ENCODE measurements at regions not wholly inside any gene's neighbourhood (a gene's known extent, or its start where the extent isn't known, plus 50 kb on each side); places are given as distances from the start of the nearest gene placed in this dataset.

DNA sequence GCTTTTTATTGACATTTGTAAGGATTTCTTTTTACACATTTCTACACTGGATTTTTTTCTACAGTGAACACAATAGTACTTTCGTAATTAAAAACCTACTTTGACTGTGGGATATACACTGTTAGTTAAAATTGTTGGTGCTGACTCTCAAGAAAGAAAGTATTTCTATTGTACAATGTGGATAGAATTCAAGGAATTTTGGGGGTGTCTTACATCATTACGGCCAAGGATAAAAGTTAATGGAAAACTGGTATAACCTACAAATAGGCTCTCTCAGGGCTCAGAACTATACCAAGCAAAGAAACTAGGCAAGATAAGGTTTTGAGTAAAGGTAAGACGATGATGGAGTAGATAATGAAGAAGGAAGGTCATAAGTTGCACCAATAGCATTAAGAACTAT is 198.4 kb upstream of the PARD3B start:
- H3K4me1 ChIP-seq (ENCODE audit: control insufficient read depth, insufficient read depth, low read length, poor library complexity, severe bottlenecking): no peaks in the 10 kb centered on the region
- no peak overlapping the region for H3K4me3 ChIP-seq (ENCODE audit: insufficient read depth, low read depth, low read length, poor library complexity, severe bottlenecking)
- no peaks in the 10 kb centered on the region for H3K9me3 ChIP-seq (ENCODE audit: control insufficient read depth, low read length)
- no peak for DNase-seq
- no peaks in the 10 kb centered on the region for H3K36me3 ChIP-seq (ENCODE audit: control insufficient read depth, insufficient read depth, low read length)
- H3K27me3 ChIP-seq (replicated peaks; ENCODE audit: control insufficient read depth, insufficient read depth, low read length, poor library complexity, severe bottlenecking): no peaks in the 10 kb centered on the region
- no peak overlapping the region for H3K27ac ChIP-seq (ENCODE audit: insufficient read depth, low read length, poor library complexity, severe bottlenecking)

DNA sequence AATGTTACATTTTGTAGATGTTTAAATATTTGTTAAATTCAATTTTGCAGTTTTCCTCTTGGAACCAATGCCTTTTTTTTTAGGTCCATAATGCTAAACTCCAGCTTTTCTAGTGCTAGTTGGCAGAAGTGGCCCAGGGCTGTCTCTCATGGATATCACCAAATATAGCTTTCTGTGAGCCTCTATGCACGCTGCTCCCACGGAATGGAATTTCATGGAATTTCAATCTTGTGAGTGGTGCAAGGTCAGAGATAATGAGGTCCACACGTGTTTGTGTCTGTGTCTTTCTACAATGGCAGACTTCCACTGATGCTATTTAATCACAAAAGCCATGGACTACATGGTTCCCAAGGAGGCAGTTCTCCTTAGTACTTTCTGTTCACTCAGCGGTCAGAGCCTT is 191.5 kb upstream of the PARD3B start:
- no peaks in the 10 kb centered on the region for H3K36me3 ChIP-seq (ENCODE audit: control insufficient read depth, insufficient read depth, low read length)
- no peak overlapping the region for H3K27ac ChIP-seq (ENCODE audit: insufficient read depth, low read length, poor library complexity, severe bottlenecking)
- H3K9me3 ChIP-seq (ENCODE audit: control insufficient read depth, low read length): no peaks in the 10 kb centered on the region
- no peaks in the 10 kb centered on the region for H3K4me1 ChIP-seq (ENCODE audit: control insufficient read depth, insufficient read depth, low read length, poor library complexity, severe bottlenecking)
- no peak for DNase-seq
- H3K27me3 ChIP-seq (replicated peaks; ENCODE audit: control insufficient read depth, insufficient read depth, low read length, poor library complexity, severe bottlenecking): no peaks in the 10 kb centered on the region
- H3K4me3 ChIP-seq (ENCODE audit: insufficient read depth, low read depth, low read length, poor library complexity, severe bottlenecking): no peak overlapping the region

DNA sequence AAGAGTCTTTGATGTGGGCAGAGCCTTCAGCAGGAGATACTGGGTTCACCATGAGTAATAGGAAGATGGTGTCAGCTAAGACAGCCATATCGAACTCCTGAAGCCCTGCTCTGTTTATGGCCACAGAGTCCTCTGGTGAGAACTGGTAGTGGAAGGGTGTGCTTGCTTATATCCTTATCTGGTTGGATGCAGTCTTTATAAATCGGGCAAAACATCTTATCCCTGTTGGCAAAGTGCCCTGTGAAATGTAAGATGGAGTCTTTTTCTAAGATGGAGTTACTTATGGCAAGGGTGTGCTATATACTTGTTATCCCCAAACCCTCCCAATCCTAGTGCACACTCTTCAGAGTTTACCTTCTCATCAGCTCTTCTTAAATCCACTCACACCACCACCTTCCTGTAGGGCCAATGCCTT is 190.8 kb upstream of the PARD3B start:
- Histone ChIP-seq H3K4me1 (ENCODE audit: control insufficient read depth, insufficient read depth, low read length, poor library complexity, severe bottlenecking) (no peaks in the 10 kb centered on the region), H3K4me3 (ENCODE audit: insufficient read depth, low read depth, low read length, poor library complexity, severe bottlenecking) (no peak overlapping the region), H3K9me3 (ENCODE audit: control insufficient read depth, low read length) (no peaks in the 10 kb centered on the region), H3K36me3 (ENCODE audit: control insufficient read depth, insufficient read depth, low read length) (no peaks in the 10 kb centered on the region), H3K27me3 (replicated peaks; ENCODE audit: control insufficient read depth, insufficient read depth, low read length, poor library complexity, severe bottlenecking) (no peaks in the 10 kb centered on the region), H3K27ac (ENCODE audit: insufficient read depth, low read length, poor library complexity, severe bottlenecking) (no peak overlapping the region)
- DNase-seq: no peak

DNA sequence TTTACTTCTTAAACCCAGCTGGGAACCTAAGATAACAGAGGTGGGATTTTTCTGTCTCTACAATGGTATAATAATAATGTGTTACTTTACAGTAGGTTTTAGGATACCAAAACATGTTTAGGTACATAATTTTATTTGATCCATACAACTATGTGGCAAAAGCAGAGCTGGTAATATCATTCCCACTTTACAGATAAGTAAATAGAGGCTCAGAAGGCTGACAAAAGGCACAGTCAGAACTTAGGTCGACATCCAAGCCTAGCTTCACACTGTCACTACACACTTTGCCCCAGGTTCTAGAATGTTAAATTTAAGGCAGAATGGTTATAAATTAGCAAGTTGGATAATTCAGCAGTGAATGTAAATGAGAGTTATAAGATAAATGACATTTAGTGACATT is 189.6 kb upstream of the PARD3B start:
- Histone ChIP-seq H3K4me3 (ENCODE audit: insufficient read depth, low read depth, low read length, poor library complexity, severe bottlenecking) (no peak overlapping the region), H3K36me3 (ENCODE audit: control insufficient read depth, insufficient read depth, low read length) (no peaks in the 10 kb centered on the region), H3K9me3 (ENCODE audit: control insufficient read depth, low read length) (no peaks in the 10 kb centered on the region), H3K27me3 (replicated peaks; ENCODE audit: control insufficient read depth, insufficient read depth, low read length, poor library complexity, severe bottlenecking) (no peaks in the 10 kb centered on the region), H3K4me1 (ENCODE audit: control insufficient read depth, insufficient read depth, low read length, poor library complexity, severe bottlenecking) (no peaks in the 10 kb centered on the region), H3K27ac (ENCODE audit: insufficient read depth, low read length, poor library complexity, severe bottlenecking) (no peak overlapping the region)
- DNase-seq: no peak

DNA sequence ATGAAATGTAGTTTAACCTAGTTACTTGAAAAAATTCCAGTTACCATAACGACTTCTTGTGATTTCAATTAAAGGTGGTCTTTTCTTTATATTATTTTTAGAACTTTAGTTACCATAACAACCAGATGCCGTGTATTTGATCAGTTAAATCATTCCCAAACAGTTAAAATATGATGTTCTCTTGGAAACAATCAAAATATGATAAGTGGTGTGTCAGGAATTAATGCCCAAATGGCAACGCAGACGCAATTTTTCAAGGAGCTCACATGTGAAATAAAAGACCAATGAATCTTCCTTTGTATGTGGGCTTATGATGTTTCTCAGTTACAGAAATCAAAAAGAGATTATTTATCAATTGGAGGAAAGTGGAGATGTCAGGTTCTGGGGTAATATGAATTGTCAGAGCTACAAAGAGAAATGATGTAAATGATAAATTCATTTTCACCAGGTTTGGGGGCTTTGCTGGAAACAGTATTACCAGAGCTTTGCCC is 189.1 kb upstream of the PARD3B start:
- H3K9me3 ChIP-seq (ENCODE audit: control insufficient read depth, low read length): no peaks in the 10 kb centered on the region
- no peaks in the 10 kb centered on the region for H3K36me3 ChIP-seq (ENCODE audit: control insufficient read depth, insufficient read depth, low read length)
- no peak for DNase-seq
- no peak overlapping the region for H3K4me3 ChIP-seq (ENCODE audit: insufficient read depth, low read depth, low read length, poor library complexity, severe bottlenecking)
- H3K4me1 ChIP-seq (ENCODE audit: control insufficient read depth, insufficient read depth, low read length, poor library complexity, severe bottlenecking): no peaks in the 10 kb centered on the region
- no peaks in the 10 kb centered on the region for H3K27me3 ChIP-seq (replicated peaks; ENCODE audit: control insufficient read depth, insufficient read depth, low read length, poor library complexity, severe bottlenecking)
- H3K27ac ChIP-seq (ENCODE audit: insufficient read depth, low read length, poor library complexity, severe bottlenecking): no peak overlapping the region

DNA sequence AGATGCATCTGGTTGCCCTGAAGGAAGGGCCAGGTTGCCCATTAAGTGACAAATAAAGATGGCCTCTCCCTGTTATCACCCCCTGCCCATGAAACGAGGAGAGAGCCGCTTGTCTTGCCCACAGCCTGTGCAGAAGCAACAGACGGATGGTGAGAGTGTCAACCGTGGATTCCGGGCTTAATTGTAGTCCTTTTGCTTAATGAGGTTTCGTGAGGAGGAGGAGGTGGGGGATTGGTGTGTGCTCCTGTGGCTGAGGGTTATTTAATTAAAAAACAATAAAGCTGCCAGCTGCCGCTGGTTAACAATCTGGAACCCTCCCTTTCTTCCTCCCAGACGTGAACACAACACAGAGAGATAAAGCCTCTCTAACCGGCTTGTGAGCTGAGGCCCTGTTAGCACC is 188.0 kb upstream of the PARD3B start:
- Histone ChIP-seq H3K4me3 (ENCODE audit: insufficient read depth, low read depth, low read length, poor library complexity, severe bottlenecking) (no peak overlapping the region), H3K27ac (ENCODE audit: insufficient read depth, low read length, poor library complexity, severe bottlenecking) (no peak overlapping the region), H3K27me3 (replicated peaks; ENCODE audit: control insufficient read depth, insufficient read depth, low read length, poor library complexity, severe bottlenecking) (no peaks in the 10 kb centered on the region), H3K36me3 (ENCODE audit: control insufficient read depth, insufficient read depth, low read length) (no peaks in the 10 kb centered on the region), H3K9me3 (ENCODE audit: control insufficient read depth, low read length) (no peaks in the 10 kb centered on the region), H3K4me1 (ENCODE audit: control insufficient read depth, insufficient read depth, low read length, poor library complexity, severe bottlenecking) (no peaks in the 10 kb centered on the region)
- no peak for DNase-seq

DNA sequence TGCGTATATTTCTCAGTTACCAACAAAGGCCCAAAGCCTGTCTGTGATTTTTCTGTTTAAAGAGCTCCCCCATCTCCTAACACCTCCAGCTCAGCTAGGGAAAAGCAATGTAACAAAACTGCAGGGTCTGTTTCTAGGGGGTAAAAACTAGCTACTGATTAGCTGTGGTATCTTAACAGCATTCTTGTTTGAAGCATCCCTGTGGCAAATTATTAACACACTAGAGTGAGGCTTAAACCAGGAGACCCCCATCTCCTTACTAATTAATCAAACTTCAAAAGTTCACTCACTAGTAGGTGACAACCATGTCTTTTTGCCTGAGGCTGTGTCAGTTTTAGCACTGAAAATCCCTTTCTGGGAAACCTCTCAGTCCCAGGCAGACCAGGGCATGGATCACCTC is 186.2 kb upstream of the PARD3B start:
- no peak overlapping the region for H3K4me3 ChIP-seq (ENCODE audit: insufficient read depth, low read depth, low read length, poor library complexity, severe bottlenecking)
- DNase-seq: no peak
- H3K9me3 ChIP-seq (ENCODE audit: control insufficient read depth, low read length): no peaks in the 10 kb centered on the region
- no peaks in the 10 kb centered on the region for H3K27me3 ChIP-seq (replicated peaks; ENCODE audit: control insufficient read depth, insufficient read depth, low read length, poor library complexity, severe bottlenecking)
- no peaks in the 10 kb centered on the region for H3K36me3 ChIP-seq (ENCODE audit: control insufficient read depth, insufficient read depth, low read length)
- no peak overlapping the region for H3K27ac ChIP-seq (ENCODE audit: insufficient read depth, low read length, poor library complexity, severe bottlenecking)
- no peaks in the 10 kb centered on the region for H3K4me1 ChIP-seq (ENCODE audit: control insufficient read depth, insufficient read depth, low read length, poor library complexity, severe bottlenecking)

DNA sequence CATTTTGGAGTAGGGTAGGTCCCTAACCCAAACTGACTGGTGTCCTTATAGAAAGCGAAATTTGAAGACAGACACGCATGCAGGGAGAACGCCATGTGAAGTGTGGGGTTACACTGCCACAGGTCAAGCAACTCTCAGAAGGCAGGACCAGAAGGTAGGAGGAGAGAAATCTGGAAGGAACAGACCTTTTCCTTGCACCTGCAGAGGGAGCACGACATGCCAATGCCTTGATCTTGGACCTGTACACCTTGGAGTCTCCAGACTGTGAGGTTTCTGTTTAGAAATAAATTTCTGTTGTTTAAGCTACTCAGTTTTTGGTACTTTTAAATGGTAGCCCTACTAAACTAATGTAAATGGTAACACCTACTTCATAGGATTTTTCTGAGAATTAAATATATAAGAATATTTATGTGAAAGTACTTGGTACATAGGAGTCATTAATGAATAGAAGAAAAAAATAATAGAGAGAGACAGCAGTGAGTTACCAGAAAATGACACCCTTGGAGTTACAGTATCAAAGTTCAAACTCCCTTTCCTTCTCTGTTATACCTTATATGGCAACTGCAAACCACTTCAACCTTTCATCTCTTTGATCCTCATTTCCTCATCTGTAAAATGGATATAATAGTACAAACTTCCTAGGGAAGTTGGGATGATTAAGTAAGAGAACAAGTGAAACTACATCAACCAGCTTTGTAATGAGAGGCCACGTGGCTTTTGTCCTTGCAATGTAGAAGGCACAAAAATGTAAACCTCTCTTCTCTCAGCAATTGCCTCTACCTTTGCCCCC is 184.9 kb upstream of the PARD3B start:
- no peak overlapping the region for H3K4me3 ChIP-seq (ENCODE audit: insufficient read depth, low read depth, low read length, poor library complexity, severe bottlenecking)
- no peak overlapping the region for H3K27ac ChIP-seq (ENCODE audit: insufficient read depth, low read length, poor library complexity, severe bottlenecking)
- H3K27me3 ChIP-seq (replicated peaks; ENCODE audit: control insufficient read depth, insufficient read depth, low read length, poor library complexity, severe bottlenecking): no peaks in the 10 kb centered on the region
- no peak for DNase-seq
- H3K9me3 ChIP-seq (ENCODE audit: control insufficient read depth, low read length): no peaks in the 10 kb centered on the region
- no peaks in the 10 kb centered on the region for H3K4me1 ChIP-seq (ENCODE audit: control insufficient read depth, insufficient read depth, low read length, poor library complexity, severe bottlenecking)
- H3K36me3 ChIP-seq (ENCODE audit: control insufficient read depth, insufficient read depth, low read length): no peaks in the 10 kb centered on the region

DNA sequence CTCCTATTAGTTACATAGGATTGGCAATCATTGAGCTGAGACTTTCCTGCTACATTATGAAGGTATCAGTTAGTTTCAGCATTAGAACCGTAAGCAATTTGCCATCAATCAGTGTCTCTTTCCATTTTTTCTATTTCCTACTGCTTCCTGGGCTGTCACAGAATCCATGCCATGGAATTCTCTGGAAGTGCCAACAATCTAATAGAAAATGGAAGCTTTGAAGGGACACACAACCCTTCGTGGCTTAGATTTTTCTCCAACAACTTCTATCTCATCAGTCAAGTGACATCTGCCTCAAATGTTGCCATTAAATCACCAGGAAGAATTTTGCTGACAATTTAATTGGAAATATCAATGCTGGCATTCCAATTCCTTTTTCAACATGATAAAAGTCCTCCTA is 183.5 kb upstream of the PARD3B start:
- no peak overlapping the region for H3K4me3 ChIP-seq (ENCODE audit: insufficient read depth, low read depth, low read length, poor library complexity, severe bottlenecking)
- H3K9me3 ChIP-seq (ENCODE audit: control insufficient read depth, low read length): no peaks in the 10 kb centered on the region
- H3K27me3 ChIP-seq (replicated peaks; ENCODE audit: control insufficient read depth, insufficient read depth, low read length, poor library complexity, severe bottlenecking): no peaks in the 10 kb centered on the region
- no peak for DNase-seq
- no peaks in the 10 kb centered on the region for H3K36me3 ChIP-seq (ENCODE audit: control insufficient read depth, insufficient read depth, low read length)
- no peaks in the 10 kb centered on the region for H3K4me1 ChIP-seq (ENCODE audit: control insufficient read depth, insufficient read depth, low read length, poor library complexity, severe bottlenecking)
- H3K27ac ChIP-seq (ENCODE audit: insufficient read depth, low read length, poor library complexity, severe bottlenecking): no peak overlapping the region

DNA sequence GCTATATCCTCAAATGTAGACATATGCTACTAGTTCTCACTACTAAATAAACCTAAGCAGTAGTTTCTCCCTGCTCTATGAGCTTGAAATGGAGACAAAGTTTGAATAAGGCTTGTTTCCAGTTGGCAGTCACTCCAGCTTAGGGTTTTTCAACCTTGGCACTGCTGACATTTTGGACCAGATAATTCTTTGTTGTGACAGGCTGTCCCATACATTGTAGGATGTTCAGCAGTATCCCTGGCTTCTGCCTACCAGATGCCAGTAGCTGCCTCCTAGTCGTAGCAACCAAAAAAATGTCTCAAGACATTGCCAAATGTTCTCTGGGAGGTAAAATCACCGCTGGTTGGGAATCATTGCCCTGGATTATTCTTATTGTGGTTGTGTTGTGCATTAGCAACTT is 182.7 kb upstream of the PARD3B start:
- Histone ChIP-seq H3K9me3 (ENCODE audit: control insufficient read depth, low read length) (no peaks in the 10 kb centered on the region), H3K27ac (ENCODE audit: insufficient read depth, low read length, poor library complexity, severe bottlenecking) (no peak overlapping the region), H3K4me1 (ENCODE audit: control insufficient read depth, insufficient read depth, low read length, poor library complexity, severe bottlenecking) (no peaks in the 10 kb centered on the region), H3K4me3 (ENCODE audit: insufficient read depth, low read depth, low read length, poor library complexity, severe bottlenecking) (no peak overlapping the region), H3K27me3 (replicated peaks; ENCODE audit: control insufficient read depth, insufficient read depth, low read length, poor library complexity, severe bottlenecking) (no peaks in the 10 kb centered on the region), H3K36me3 (ENCODE audit: control insufficient read depth, insufficient read depth, low read length) (no peaks in the 10 kb centered on the region)
- no peak for DNase-seq
